K562 (cell line): ENCODE measurements at regions not wholly inside any gene's neighbourhood (a gene's known extent, or its start where the extent isn't known, plus 50 kb on each side); places are given as distances from the start of the nearest gene placed in this dataset.

Experiments used
- ATAC-seq: fragments of 200-7000 bp; cut with Tn5 transposase; 3 replicates; pipeline ENCODE4 v1.9.1; 2020; ENCODE audit warnings: moderate library complexity
- BruUV-seq: library from RNA; stranded (reverse); fragments of 400-500 nt; replicated peaks from 2 replicates; lab custom pipeline; 2021; lab: Mats Ljungman, UMichigan
- CTCF ChIA-PET: fragments of 300-600 bp; formaldehyde crosslinking; extraction: SDS; loops from one replicate; lab custom pipeline; 2021; ENCODE audit warnings: low intra/inter-chr PET ratio; lab: Yijun Ruan, JAX
- POLR2A ChIA-PET: fragments of 300-600, 350-650 bp; sonication (Branson Sonifier 250); formaldehyde crosslinking; extraction: SDS; loops from one replicate; lab custom pipeline; 2021; ENCODE audit warnings: antibody characterized with exemption, inconsistent platforms; lab: Yijun Ruan, JAX
- DNase-seq, 4 experiments: peaks; one replicate each; pipeline versions ENCODE4 v3.0.0 to v3.0.0-alpha.2; 2011 to 2018; ENCODE audit warnings: low spot score in 3 of 4, mixed read lengths in 3 of 4; ENCODE audit errors: extremely low read depth in 1 of 4
- FAIRE-seq: peaks from 2 replicates; lab custom pipeline; 2011; peaks lifted over from hg19 to GRCh38; lab: Jason Lieb, UNC
- H2AFZ ChIP-seq: 2 replicates; pipeline ENCODE4 v1.6.0; 2011; ENCODE audit warnings: low read depth, low read length, control low read depth, inconsistent platforms
- H3K27ac ChIP-seq: fragments of 200-600 bp; 3 replicates; pipeline ENCODE4 v1.8.0; 2011; ENCODE audit warnings: low read depth, mild to moderate bottlenecking, control low read depth, inconsistent platforms, low read length, moderate library complexity, mixed read lengths; ENCODE audit errors: extremely low read depth
- H3K27me3 ChIP-seq, 2 experiments: fragments of 300-600 bp in 1 of 2; 2 replicates in 1 of 2; 3 replicates in 1 of 2; pipeline versions ENCODE4 v1.6.0 to v1.8.0; 2011; ENCODE audit warnings: inconsistent platforms in 2 of 2, low read length in 2 of 2, mild to moderate bottlenecking in 1 of 2, mixed read lengths in 1 of 2, moderate library complexity in 1 of 2; ENCODE audit not compliant: control insufficient read depth in 2 of 2, insufficient read depth in 2 of 2
- H3K36me3 ChIP-seq: fragments of 300-600 bp; 3 replicates; pipeline ENCODE4 v1.8.0; 2011; ENCODE audit warnings: mild to moderate bottlenecking, low read length, inconsistent platforms; ENCODE audit not compliant: control insufficient read depth, insufficient read depth
- H3K4me1 ChIP-seq, 2 experiments: fragments of 200-600 bp in 1 of 2; replicated peaks in 1 of 2; 2 replicates in 1 of 2; 3 replicates in 1 of 2; pipeline versions ENCODE4 v1.5.1 to v1.8.0; 2011; ENCODE audit warnings: inconsistent platforms in 2 of 2, low read length in 2 of 2, mild to moderate bottlenecking in 1 of 2, mixed read lengths in 1 of 2, moderate library complexity in 1 of 2; ENCODE audit not compliant: control insufficient read depth in 2 of 2, insufficient read depth in 2 of 2
- H3K4me2 ChIP-seq: 2 replicates; pipeline ENCODE4 v1.6.1; 2011; ENCODE audit warnings: low read length, control low read depth, inconsistent platforms, mixed read lengths; ENCODE audit not compliant: insufficient read depth
- H3K4me3 ChIP-seq: fragments of 200-600 bp; sonication (generic), shearing (Covaris generic); 2 replicates; pipeline ENCODE4 v1.5.1; 2016; ENCODE audit warnings: control low read depth, inconsistent platforms
- H3K79me2 ChIP-seq: fragments of 200-600 bp; 3 replicates; pipeline ENCODE4 v1.8.0; 2011; ENCODE audit warnings: low read length, inconsistent platforms; ENCODE audit not compliant: control insufficient read depth, insufficient read depth
- H3K9ac ChIP-seq, 2 experiments: 2 replicates each; pipeline versions ENCODE4 v1.6.0 to v1.6.1; 2011; ENCODE audit warnings: low read depth in 2 of 2, low read length in 2 of 2, control low read depth in 1 of 2, inconsistent platforms in 1 of 2, mild to moderate bottlenecking in 1 of 2, mixed read lengths in 1 of 2; ENCODE audit not compliant: insufficient read depth in 1 of 2
- H3K9me1 ChIP-seq: one replicate; pipeline ENCODE4 v1.6.0; 2011; ENCODE audit warnings: inconsistent platforms, mild to moderate bottlenecking, low read length, moderate library complexity; ENCODE audit not compliant: control insufficient read depth, insufficient read depth
- H3K9me3 ChIP-seq: replicated peaks from 2 replicates; pipeline ENCODE4 v1.5.1; 2011; ENCODE audit warnings: low read depth, low read length, inconsistent platforms; ENCODE audit not compliant: control insufficient read depth, insufficient read depth
- H4K20me1 ChIP-seq: replicated peaks from 2 replicates; pipeline ENCODE4 v1.6.1; 2011; ENCODE audit warnings: low read length, inconsistent platforms, mixed read lengths; ENCODE audit not compliant: control insufficient read depth, insufficient read depth
- CHCHD3 ChIP-seq: fragments of 250-450 bp; sonication (Bioruptor Pico); IDR thresholded peaks from 2 replicates; pipeline ENCODE4 v2.1.2; 2022; ENCODE audit warnings: mild to moderate bottlenecking
- IRF2 ChIP-seq: sonication (generic); formaldehyde crosslinking; IDR thresholded peaks from 2 replicates; pipeline ENCODE4 v1.8.1; 2022; ENCODE audit warnings: mild to moderate bottlenecking, missing genetic modification reagents
- KAT7 ChIP-seq: sonication (generic); formaldehyde crosslinking; IDR thresholded peaks from 2 replicates; pipeline ENCODE4 v1.8.0; 2022; ENCODE audit warnings: missing genetic modification reagents, mild to moderate bottlenecking, borderline replicate concordance
- MTA1 ChIP-seq: fragments of 450-650 bp; IDR thresholded peaks from 2 replicates; pipeline ENCODE4 v1.6.1; 2017; ENCODE audit warnings: borderline replicate concordance
- NFE2L1 ChIP-seq: fragments of 450-650 bp; IDR thresholded peaks from 2 replicates; pipeline ENCODE4 v1.6.1; 2016; ENCODE audit warnings: missing genetic modification characterization, low read depth, mild to moderate bottlenecking, missing compliant biosample characterization, moderate library complexity, borderline replicate concordance
- OTX1 ChIP-seq: fragments of 450-650 bp; formaldehyde crosslinking; IDR thresholded peaks from 2 replicates; pipeline ENCODE4 v1.4.0; 2022; ENCODE audit warnings: mild to moderate bottlenecking
- PHF8 ChIP-seq: fragments of 200-600 bp; sonication (generic); IDR thresholded peaks from 2 replicates; pipeline ENCODE4 v1.6.1; 2012; ENCODE audit warnings: mixed run types, mild to moderate bottlenecking, inconsistent platforms, low read length, moderate library complexity, borderline replicate concordance
- XRCC3 ChIP-seq: fragments of 450-650 bp; IDR thresholded peaks from 2 replicates; pipeline ENCODE4 v1.6.1; 2017; ENCODE audit warnings: mild to moderate bottlenecking, moderate library complexity
- ZNF121 ChIP-seq: sonication (generic); formaldehyde crosslinking; conservative IDR thresholded peaks from 2 replicates; pipeline ENCODE4 v1.8.0; 2022; ENCODE audit warnings: missing genetic modification reagents
- ZNF707 ChIP-seq: fragments of 250-450 bp; sonication (Bioruptor Pico); conservative IDR thresholded peaks from 2 replicates; pipeline ENCODE4 v1.8.0; 2022; ENCODE audit warnings: inconsistent platforms, mild to moderate bottlenecking, moderate library complexity
- ZSCAN32 ChIP-seq: fragments of 450-650 bp; formaldehyde crosslinking; IDR thresholded peaks from 2 replicates; pipeline ENCODE4 v1.4.0; 2020; ENCODE audit warnings: mild to moderate bottlenecking, moderate library complexity
- WGBS: fragments of 100-300 bp; shearing (Covaris generic); methylation state at CpG from one replicate; pipeline ENCODE4 v1.1.6; 2016; ENCODE audit warnings: low coverage, mixed read lengths; ENCODE audit not compliant: insufficient coverage; ENCODE audit errors: missing lambda C conversion rate; 5-methylcytosine and 5-hydroxymethylcytosine counted together
- in situ Hi-C: fragments of 300-500 bp; cut with MboI; formaldehyde crosslinking; loops from 4 replicates; pipeline ENCODE4 v1.15.0; 2018; ENCODE audit warnings: inconsistent platforms, mixed read lengths
- intact Hi-C: fragments of 100-400 bp; cut with micrococcal nuclease; formaldehyde crosslinking; loops from 2 replicates; pipeline ENCODE4 v1.14.2; 2022
- TF ChIP-seq, protein P1 (sequence below): fragments of 250-450 bp; sonication (Bioruptor Pico); IDR thresholded peaks from 2 replicates; pipeline ENCODE4 v1.8.0; 2021; ENCODE audit warnings: mild to moderate bottlenecking, moderate library complexity
- TF ChIP-seq, protein P2 (sequence below): fragments of 250-450 bp; sonication (Bioruptor Pico); IDR thresholded peaks from 2 replicates; pipeline ENCODE4 v1.8.0; 2022; ENCODE audit warnings: moderate library complexity, mild to moderate bottlenecking, inconsistent platforms
- TF ChIP-seq, protein P3 (sequence below): fragments of 450-650 bp; formaldehyde crosslinking; IDR thresholded peaks from 2 replicates; pipeline ENCODE4 v1.4.0; 2020; ENCODE audit warnings: mild to moderate bottlenecking, moderate library complexity
- TF ChIP-seq, protein P4 (sequence below): fragments of 450-650 bp; IDR thresholded peaks from 2 replicates; pipeline ENCODE4 v1.6.1; 2018; ENCODE audit warnings: mild to moderate bottlenecking, low read depth; ENCODE audit not compliant: partially characterized antibody
- TF ChIP-seq, protein P5 (sequence below), 2 experiments: IDR thresholded peaks; 2 replicates each; pipeline ENCODE4 v1.6.1; 2012; ENCODE audit warnings: improper control_type of control experiment in 2 of 2, low read depth in 2 of 2, low read length in 2 of 2, borderline replicate concordance in 1 of 2

DNA sequence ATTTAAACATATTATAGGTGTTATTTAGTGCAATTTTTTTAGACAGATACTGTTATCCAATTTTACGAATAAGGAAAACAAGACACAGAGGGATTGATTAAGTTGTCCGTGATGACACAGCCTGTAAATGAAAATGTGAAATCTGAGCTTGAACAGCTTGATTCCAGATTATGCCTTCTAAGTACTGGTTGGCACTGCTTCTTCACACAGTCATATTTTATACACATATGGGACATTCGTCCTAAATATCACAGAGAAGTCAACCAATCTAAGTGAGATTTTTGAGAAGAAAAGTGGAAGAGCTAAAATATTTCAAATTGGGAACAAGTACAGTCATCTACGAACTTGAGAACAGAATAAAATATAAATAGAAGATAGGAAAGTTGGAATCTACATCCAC is 756.3 kb downstream of the BCKDHB start (continued):
- TF ChIP-seq ZNF707 (CRISPR knock-in tag) (no peak), NFE2L1 (tag) (no peak), KAT7 (CRISPR knock-in tag) (no peak), ZSCAN32 (no peak)
- TF ChIP-seq, protein P1, sequence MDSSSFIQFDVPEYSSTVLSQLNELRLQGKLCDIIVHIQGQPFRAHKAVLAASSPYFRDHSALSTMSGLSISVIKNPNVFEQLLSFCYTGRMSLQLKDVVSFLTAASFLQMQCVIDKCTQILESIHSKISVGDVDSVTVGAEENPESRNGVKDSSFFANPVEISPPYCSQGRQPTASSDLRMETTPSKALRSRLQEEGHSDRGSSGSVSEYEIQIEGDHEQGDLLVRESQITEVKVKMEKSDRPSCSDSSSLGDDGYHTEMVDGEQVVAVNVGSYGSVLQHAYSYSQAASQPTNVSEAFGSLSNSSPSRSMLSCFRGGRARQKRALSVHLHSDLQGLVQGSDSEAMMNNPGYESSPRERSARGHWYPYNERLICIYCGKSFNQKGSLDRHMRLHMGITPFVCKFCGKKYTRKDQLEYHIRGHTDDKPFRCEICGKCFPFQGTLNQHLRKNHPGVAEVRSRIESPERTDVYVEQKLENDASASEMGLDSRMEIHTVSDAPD = no peak
- TF ChIP-seq, all 486 proteins: peak for 0

DNA sequence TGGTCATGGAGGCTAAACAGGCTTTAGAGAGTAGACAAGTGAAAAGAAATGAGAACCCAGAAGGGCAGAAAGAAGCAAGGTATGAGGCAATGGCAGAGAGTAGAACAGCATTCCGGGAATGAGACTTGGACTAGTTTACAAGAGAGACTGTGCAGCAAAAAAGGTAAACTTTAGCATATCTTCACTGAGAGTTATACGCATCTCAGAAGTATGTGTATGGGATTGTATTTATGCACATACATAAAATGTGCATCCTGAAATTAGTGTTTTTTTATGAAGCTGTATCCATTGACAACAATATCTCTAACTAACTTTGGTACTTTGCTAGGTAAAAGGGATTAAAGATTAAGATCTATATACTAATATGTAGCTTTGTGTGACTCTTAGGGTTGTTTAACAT is 753.6 kb downstream of the BCKDHB start:
- no peak overlapping the region for H2AFZ ChIP-seq
- no peak overlapping the region for H3K9ac ChIP-seq
- ATAC-seq (no peak), FAIRE-seq (no peak), DNase-seq (no peak)
- 2% methylated on average over 2 of the region's 2 CpGs for WGBS
- no peaks in the 10 kb centered on the region for H3K9me3 ChIP-seq
- ChIA-PET POLR2A (no interaction called here), CTCF (no interaction called here)
- H4K20me1 ChIP-seq = no peaks in the 10 kb centered on the region
- H3K27ac ChIP-seq = no peak overlapping the region
- no peaks in the 10 kb centered on the region for H3K36me3 ChIP-seq
- no peak overlapping the region for H3K4me2 ChIP-seq
- intact Hi-C loops (no loop called here), in situ Hi-C loops (no loop called here)
- H3K27me3 ChIP-seq = no peaks in the 10 kb centered on the region
- H3K9me1 ChIP-seq = no peaks in the 10 kb centered on the region
- BruUV-seq = no TSS peak
- no peaks in the 10 kb centered on the region for H3K4me1 ChIP-seq
- no peak overlapping the region for H3K4me3 ChIP-seq
- H3K79me2 ChIP-seq = no peaks in the 10 kb centered on the region
- TF ChIP-seq XRCC3 (no peak), CHCHD3 (no peak), IRF2 (CRISPR knock-in tag) (no peak), PHF8 (no peak), ZNF121 (CRISPR knock-in tag) (no peak), MTA1 (no peak), OTX1 (CRISPR knock-in tag) (no peak)
- TF ChIP-seq, protein P2, sequence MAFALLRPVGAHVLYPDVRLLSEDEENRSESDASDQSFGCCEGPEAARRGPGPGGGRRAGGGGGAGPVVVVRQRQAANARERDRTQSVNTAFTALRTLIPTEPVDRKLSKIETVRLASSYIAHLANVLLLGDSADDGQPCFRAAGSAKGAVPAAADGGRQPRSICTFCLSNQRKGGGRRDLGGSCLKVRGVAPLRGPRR = no peak
- TF ChIP-seq, protein P3, sequence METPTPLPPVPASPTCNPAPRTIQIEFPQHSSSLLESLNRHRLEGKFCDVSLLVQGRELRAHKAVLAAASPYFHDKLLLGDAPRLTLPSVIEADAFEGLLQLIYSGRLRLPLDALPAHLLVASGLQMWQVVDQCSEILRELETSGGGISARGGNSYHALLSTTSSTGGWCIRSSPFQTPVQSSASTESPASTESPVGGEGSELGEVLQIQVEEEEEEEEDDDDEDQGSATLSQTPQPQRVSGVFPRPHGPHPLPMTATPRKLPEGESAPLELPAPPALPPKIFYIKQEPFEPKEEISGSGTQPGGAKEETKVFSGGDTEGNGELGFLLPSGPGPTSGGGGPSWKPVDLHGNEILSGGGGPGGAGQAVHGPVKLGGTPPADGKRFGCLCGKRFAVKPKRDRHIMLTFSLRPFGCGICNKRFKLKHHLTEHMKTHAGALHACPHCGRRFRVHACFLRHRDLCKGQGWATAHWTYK = no peak
- TF ChIP-seq, protein P4, sequence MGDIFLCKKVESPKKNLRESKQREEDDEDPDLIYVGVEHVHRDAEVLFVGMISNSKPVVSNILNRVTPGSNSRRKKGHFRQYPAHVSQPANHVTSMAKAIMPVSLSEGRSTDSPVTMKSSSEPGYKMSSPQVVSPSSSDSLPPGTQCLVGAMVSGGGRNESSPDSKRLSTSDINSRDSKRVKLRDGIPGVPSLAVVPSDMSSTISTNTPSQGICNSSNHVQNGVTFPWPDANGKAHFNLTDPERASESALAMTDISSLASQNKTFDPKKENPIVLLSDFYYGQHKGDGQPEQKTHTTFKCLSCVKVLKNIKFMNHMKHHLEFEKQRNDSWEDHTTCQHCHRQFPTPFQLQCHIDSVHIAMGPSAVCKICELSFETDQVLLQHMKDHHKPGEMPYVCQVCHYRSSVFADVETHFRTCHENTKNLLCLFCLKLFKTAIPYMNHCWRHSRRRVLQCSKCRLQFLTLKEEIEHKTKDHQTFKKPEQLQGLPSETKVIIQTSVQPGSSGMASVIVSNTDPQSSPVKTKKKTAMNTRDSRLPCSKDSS = no peak
- TF ChIP-seq, protein P5, sequence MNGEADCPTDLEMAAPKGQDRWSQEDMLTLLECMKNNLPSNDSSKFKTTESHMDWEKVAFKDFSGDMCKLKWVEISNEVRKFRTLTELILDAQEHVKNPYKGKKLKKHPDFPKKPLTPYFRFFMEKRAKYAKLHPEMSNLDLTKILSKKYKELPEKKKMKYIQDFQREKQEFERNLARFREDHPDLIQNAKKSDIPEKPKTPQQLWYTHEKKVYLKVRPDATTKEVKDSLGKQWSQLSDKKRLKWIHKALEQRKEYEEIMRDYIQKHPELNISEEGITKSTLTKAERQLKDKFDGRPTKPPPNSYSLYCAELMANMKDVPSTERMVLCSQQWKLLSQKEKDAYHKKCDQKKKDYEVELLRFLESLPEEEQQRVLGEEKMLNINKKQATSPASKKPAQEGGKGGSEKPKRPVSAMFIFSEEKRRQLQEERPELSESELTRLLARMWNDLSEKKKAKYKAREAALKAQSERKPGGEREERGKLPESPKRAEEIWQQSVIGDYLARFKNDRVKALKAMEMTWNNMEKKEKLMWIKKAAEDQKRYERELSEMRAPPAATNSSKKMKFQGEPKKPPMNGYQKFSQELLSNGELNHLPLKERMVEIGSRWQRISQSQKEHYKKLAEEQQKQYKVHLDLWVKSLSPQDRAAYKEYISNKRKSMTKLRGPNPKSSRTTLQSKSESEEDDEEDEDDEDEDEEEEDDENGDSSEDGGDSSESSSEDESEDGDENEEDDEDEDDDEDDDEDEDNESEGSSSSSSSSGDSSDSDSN (IDR thresholded peaks at IDR 0.05; ENCODE audit: borderline replicate concordance in 1 of 2, low read depth in 2 of 2, low read length in 2 of 2) = no peak
